SK-N-SH (cell line): ENCODE measurements at regions not wholly inside any gene's neighbourhood (a gene's known extent, or its start where the extent isn't known, plus 50 kb on each side); places are given as distances from the start of the nearest gene placed in this dataset.
"Not testable (repeated sequence)": the region's sequence is repeated elsewhere in the genome, so short reads cannot be mapped to it uniquely, and the experiment has no call there.

Experiments
- CTCF ChIA-PET: fragments of 300-600, 350-600 bp; formaldehyde crosslinking; extraction: SDS; loops from one replicate; lab custom pipeline; 2021; lab: Yijun Ruan, JAX
- POLR2A ChIA-PET: fragments of 350-600 bp; sonication (Branson Sonifier 250); formaldehyde crosslinking; extraction: SDS; loops from one replicate; lab custom pipeline; 2020; ENCODE audit warnings: antibody characterized with exemption, inconsistent platforms; lab: Yijun Ruan, JAX
- DNase-seq: peaks from one replicate; pipeline ENCODE4 v3.0.0; 2012
- H2AFZ ChIP-seq: fragments of 200-600 bp; sonication (generic); 2 replicates; pipeline ENCODE4 v1.8.1; 2016; ENCODE audit warnings: antibody characterized with exemption, mild to moderate bottlenecking, low read depth
- H3F3A ChIP-seq: fragments of 200-600 bp; sonication (generic); replicated peaks from 2 replicates; pipeline ENCODE3; 2016; ENCODE audit warnings: antibody characterized with exemption, mild to moderate bottlenecking; ENCODE audit not compliant: insufficient read depth
- H3K27ac ChIP-seq, 2 experiments: fragments of 200-500 bp in 1 of 2; fragments of 200-600 bp in 1 of 2; sonication (Bioruptor generic) in 1 of 2; sonication (generic), shearing (Covaris generic) in 1 of 2; 2 replicates each; pipeline versions ENCODE4 v1.5.1 to v1.6.1; 2014 to 2016; ENCODE audit warnings: low read depth in 2 of 2, inconsistent platforms in 1 of 2, low read length in 1 of 2, mild to moderate bottlenecking in 1 of 2, mixed read lengths in 1 of 2
- H3K27me3 ChIP-seq: fragments of 200-600 bp; sonication (generic), shearing (Covaris generic); 2 replicates; pipeline ENCODE4 v1.6.1; 2016; ENCODE audit warnings: mixed run types; ENCODE audit not compliant: insufficient read depth
- H3K36me3 ChIP-seq, 2 experiments: fragments of 200-500 bp in 1 of 2; fragments of 200-600 bp in 1 of 2; sonication (Bioruptor generic) in 1 of 2; sonication (generic) in 1 of 2; replicated peaks in 1 of 2; 2 replicates each; pipeline versions ENCODE3 to v1.5.1; 2014 to 2016; ENCODE audit warnings: low read length in 1 of 2, mild to moderate bottlenecking in 1 of 2; ENCODE audit not compliant: insufficient read depth in 2 of 2, control insufficient read depth in 1 of 2
- H3K4me1 ChIP-seq, 2 experiments: fragments of 200-500 bp in 1 of 2; fragments of 200-600 bp in 1 of 2; sonication (Bioruptor generic) in 1 of 2; sonication (generic), shearing (Covaris generic) in 1 of 2; 2 replicates each; pipeline versions ENCODE4 v1.5.1 to v1.6.1; 2014 to 2016; ENCODE audit warnings: low read depth in 1 of 2, low read length in 1 of 2, mixed run types in 1 of 2; ENCODE audit not compliant: insufficient read depth in 2 of 2, control insufficient read depth in 1 of 2
- H3K4me2 ChIP-seq: fragments of 200-600 bp; sonication (generic), shearing (Covaris generic); 2 replicates; pipeline ENCODE4 v1.6.1; 2017; ENCODE audit warnings: mixed run types
- H3K4me3 ChIP-seq, 2 experiments: fragments of 200-500 bp in 1 of 2; fragments of 200-600 bp in 1 of 2; sonication (Bioruptor generic) in 1 of 2; sonication (generic), shearing (Covaris generic) in 1 of 2; 2 replicates each; pipeline versions ENCODE4 v1.5.1 to v1.8.1; 2014 to 2016; ENCODE audit warnings: low read depth in 2 of 2, inconsistent platforms in 1 of 2, low read length in 1 of 2, mild to moderate bottlenecking in 1 of 2, mixed read lengths in 1 of 2, moderate library complexity in 1 of 2
- H3K79me2 ChIP-seq: fragments of 200-600 bp; sonication (generic); 2 replicates; pipeline ENCODE4 v1.8.1; 2017; ENCODE audit warnings: mild to moderate bottlenecking; ENCODE audit not compliant: insufficient read depth
- H3K9ac ChIP-seq: fragments of 200-600 bp; sonication (generic); 2 replicates; pipeline ENCODE4 v1.6.1; 2017; ENCODE audit warnings: mixed run types
- H3K9me2 ChIP-seq: fragments of 200-600 bp; sonication (generic); 2 replicates; pipeline ENCODE4 v1.6.1; 2017; ENCODE audit warnings: mixed run types
- H3K9me3 ChIP-seq: fragments of 200-600 bp; sonication (generic); 2 replicates; pipeline ENCODE4 v1.6.1; 2017; ENCODE audit warnings: mixed run types, mild to moderate bottlenecking, moderate library complexity
- H4K20me1 ChIP-seq: fragments of 200-600 bp; sonication (generic); 2 replicates; pipeline ENCODE4 v1.6.1; 2017; ENCODE audit warnings: mild to moderate bottlenecking, mixed run types; ENCODE audit not compliant: insufficient read depth
- WGBS: methylation state at CpG from one replicate; pipeline ENCODE4 v1.1.6; 2017; ENCODE audit warnings: low lambda C conversion rate; 5-methylcytosine and 5-hydroxymethylcytosine counted together

DNA sequence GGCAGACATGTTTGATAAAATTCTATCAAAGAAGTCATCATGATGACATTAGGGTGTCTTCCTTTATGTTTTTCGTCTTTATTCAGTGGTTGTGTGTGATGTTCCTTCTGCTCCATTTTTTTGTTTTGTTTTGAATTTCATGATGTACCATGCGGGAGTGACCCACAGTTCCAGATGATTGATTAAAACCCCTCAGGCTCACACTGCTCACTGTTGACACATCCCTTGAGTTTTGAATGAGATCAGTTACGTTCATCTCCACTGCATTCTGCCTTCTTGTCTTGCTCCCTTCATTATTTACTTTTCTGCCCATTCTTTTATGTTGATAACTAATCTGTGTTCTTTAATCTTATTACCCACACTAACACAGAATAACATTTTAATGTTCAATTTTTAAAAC lies 421.7 kb upstream of the ANKRD20A1 start:
- H3F3A ChIP-seq, H3K4me2 ChIP-seq, H4K20me1 ChIP-seq, H2AFZ ChIP-seq, H3K9me2 ChIP-seq, H3K9ac ChIP-seq, POLR2A ChIA-PET, DNase-seq, H3K9me3 ChIP-seq, H3K36me3 ChIP-seq, H3K4me3 ChIP-seq, CTCF ChIA-PET, H3K27me3 ChIP-seq, H3K4me1 ChIP-seq, H3K27ac ChIP-seq, H3K79me2 ChIP-seq: not testable (repeated sequence)
- WGBS: 31% methylated on average over 1 of the region's 3 CpGs

DNA sequence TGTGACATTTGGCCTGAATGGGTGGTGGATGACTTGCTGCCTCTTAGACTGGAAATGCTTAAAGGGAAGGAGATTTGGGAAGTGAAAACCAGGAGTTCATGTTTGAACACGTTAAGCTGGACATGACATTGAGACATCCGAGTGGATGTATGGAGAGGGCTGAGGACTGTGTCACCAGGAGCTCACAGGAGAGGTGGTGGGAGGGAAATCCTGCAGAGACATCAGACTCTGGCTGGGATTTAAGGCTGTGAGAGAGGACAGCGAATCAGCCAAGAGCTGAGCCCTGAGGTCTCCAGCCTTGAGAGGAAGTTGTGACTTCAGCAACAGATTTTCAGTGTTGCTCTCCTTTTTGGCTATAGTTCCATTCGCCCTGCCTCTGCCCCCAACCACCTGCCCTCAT lies 432.5 kb upstream of the SPATA31A3 start:
- H3K27ac ChIP-seq, H3K36me3 ChIP-seq, H3K9me2 ChIP-seq, POLR2A ChIA-PET, H3K9ac ChIP-seq, H3F3A ChIP-seq, H4K20me1 ChIP-seq, H3K27me3 ChIP-seq, H3K9me3 ChIP-seq, DNase-seq, H3K4me3 ChIP-seq, H2AFZ ChIP-seq, CTCF ChIA-PET, H3K4me2 ChIP-seq, H3K4me1 ChIP-seq, H3K79me2 ChIP-seq: not testable (repeated sequence)
- no CpG with 5 or more reads among the region's 4 CpGs for WGBS

DNA sequence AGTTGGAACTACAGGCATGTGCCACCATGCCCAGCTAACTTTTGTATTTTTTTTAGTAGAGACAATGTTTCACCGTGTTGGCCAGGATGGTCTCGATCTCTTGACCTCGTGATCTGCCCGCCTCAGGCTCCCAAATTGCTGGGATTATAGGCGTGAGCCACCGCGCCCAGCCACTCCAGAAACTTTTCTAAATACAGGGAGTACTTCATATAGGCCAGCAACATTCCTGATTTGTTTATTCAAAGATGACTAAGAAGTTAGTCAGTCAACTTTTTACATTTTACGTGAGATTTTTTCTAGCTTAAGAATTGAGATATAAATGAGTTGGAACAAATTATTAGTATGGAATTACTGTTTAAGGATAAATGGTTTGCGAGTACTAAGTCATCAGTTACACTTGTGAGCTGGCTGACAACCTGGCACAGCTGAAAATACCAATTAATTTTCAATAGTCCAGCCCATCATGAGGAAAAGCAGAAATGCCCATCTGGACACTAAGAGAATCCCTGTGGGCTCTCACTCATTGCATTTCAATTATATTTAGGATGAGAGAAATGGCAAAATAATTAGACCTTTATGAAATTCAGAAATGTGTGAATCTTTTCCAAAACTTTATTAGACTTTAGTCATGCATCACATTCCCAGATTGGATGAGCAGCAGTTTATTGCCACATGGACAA lies 430.8 kb upstream of the SPATA31A3 start:
- CTCF ChIA-PET, H3K9ac ChIP-seq, H3K27me3 ChIP-seq, H3K9me2 ChIP-seq, POLR2A ChIA-PET, H3K27ac ChIP-seq, DNase-seq, H3K4me1 ChIP-seq, H2AFZ ChIP-seq, H3K9me3 ChIP-seq, H3K4me2 ChIP-seq, H3K4me3 ChIP-seq, H4K20me1 ChIP-seq, H3K79me2 ChIP-seq, H3K36me3 ChIP-seq, H3F3A ChIP-seq: not testable (repeated sequence)
- 4% methylated on average over 1 of the region's 9 CpGs for WGBS

DNA sequence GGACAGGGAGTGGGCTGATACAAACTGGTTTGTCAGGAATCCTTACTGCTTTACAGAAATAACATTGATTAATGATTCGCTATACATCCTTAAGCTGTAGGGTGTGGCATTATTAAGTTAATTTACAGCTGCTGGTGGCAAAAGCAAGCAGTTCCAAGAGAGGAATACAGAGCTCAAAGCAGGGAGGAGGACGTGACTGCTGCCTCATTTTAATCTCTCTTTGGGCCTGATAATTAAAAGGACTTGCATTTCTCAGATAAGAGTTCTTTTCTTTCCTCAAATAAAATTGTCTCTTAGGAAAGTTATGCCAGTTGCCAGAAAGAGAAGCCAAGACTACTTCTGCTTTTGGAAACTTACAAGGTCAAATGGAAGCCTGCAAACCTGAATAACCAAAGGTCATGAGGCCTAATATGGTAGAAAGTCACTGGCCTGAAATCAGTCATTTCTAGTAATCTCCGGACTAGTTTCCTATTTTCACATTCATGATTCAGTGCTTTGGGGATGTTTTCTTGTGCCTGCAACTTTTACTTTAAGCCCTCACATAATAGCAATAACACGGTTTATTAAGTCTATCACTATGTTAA lies 426.2 kb upstream of the SPATA31A3 start:
- H3K4me2 ChIP-seq, H3K9me3 ChIP-seq, CTCF ChIA-PET, H3K9me2 ChIP-seq, H3K27me3 ChIP-seq, H4K20me1 ChIP-seq, H2AFZ ChIP-seq, H3K79me2 ChIP-seq, H3K36me3 ChIP-seq, POLR2A ChIA-PET, H3K27ac ChIP-seq, H3K4me3 ChIP-seq, H3K4me1 ChIP-seq, DNase-seq, H3K9ac ChIP-seq, H3F3A ChIP-seq: not testable (repeated sequence)
- no CpG with 5 or more reads among the region's 4 CpGs for WGBS

DNA sequence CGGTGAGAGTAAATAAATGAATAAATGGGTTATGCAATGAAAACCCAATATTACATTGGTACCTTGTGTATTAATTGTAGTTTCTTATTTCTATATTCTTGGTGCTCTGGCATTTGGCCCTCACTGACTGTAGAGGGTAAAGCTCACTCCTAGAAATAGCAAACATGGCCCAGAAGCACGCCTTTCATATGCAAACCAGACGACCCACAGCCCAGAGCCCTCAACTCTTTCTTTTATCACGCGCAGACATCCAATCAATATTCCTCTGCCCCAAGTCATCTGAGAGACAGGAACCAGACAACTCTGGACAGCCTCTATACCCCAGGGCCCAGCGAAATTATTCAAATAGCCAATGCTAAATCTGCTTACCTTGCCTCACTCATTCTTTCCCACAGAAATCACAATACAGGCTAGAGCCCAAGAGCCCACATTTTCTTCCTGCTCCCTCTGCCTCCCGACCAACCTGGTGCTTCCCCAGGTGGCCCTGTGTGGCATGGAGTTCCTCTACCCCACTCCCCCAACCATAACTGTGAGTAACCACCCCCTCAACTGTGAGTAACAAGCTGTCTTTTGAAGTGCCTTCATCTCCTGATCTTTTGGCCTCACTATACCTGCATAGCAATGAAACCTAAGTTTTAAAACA lies 425.1 kb upstream of the SPATA31A3 start:
- H3K4me2 ChIP-seq, H3K4me3 ChIP-seq, H4K20me1 ChIP-seq, CTCF ChIA-PET, H3K27me3 ChIP-seq, H3K9me3 ChIP-seq, H3F3A ChIP-seq, H3K4me1 ChIP-seq, H2AFZ ChIP-seq, DNase-seq, H3K79me2 ChIP-seq, H3K9ac ChIP-seq, H3K27ac ChIP-seq, H3K9me2 ChIP-seq, H3K36me3 ChIP-seq, POLR2A ChIA-PET: not testable (repeated sequence)
- WGBS: 40% methylated on average over 1 of the region's 7 CpGs

DNA sequence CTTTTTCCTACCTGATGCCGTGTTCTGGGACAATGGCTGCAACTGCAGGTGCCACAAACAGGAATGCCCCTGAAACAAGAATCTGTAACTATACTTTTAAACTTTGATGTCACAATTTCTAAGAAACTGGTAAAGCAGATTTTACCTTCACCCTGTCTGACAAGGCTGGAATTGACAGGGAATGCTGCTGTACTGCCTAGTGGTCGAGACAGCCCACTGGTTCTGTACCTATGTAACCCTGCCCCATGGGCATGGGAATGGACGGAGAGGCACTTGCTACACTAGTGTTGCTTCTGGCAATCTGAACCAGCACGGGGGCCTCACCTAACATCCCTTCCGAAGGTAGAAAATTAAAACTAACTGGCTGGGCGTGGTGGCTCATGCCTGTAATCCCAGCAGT lies 424.3 kb upstream of the SPATA31A3 start:
- CTCF ChIA-PET, H3K36me3 ChIP-seq, H3K27me3 ChIP-seq, H3K9me3 ChIP-seq, H3K4me1 ChIP-seq, H3K9me2 ChIP-seq, DNase-seq, H2AFZ ChIP-seq, POLR2A ChIA-PET, H3K4me2 ChIP-seq, H3K79me2 ChIP-seq, H4K20me1 ChIP-seq, H3K27ac ChIP-seq, H3K9ac ChIP-seq, H3F3A ChIP-seq, H3K4me3 ChIP-seq: not testable (repeated sequence)
- whole genome bisulfite sequencing: 6% methylated on average over 2 of the region's 6 CpGs
